MCF 10A (cell line): ENCODE measurements at regions not wholly inside any gene's neighbourhood (a gene's known extent, or its start where the extent isn't known, plus 50 kb on each side); places are given as distances from the start of the nearest gene placed in this dataset.

Experiments
- BruUV-seq: library from RNA; stranded (reverse); fragments of 400-500 nt; replicated peaks from 2 replicates; lab custom pipeline; 2021; lab: Mats Ljungman, UMichigan
- CTCF ChIA-PET: fragments of 300-600 bp; sonication (Branson Sonifier 250); formaldehyde crosslinking; extraction: SDS; loops from one replicate; lab custom pipeline; 2021; ENCODE audit warnings: antibody characterized with exemption, inconsistent platforms; lab: Yijun Ruan, JAX
- POLR2A ChIA-PET: fragments of 300-600, 350-650 bp; sonication (Branson Sonifier 250); formaldehyde crosslinking; extraction: SDS; loops from one replicate; lab custom pipeline; 2020; ENCODE audit warnings: antibody characterized with exemption, inconsistent platforms; lab: Yijun Ruan, JAX
- DNase-seq: peaks from one replicate; pipeline ENCODE4 v3.0.0-alpha.2; 2018; ENCODE audit not compliant: unreplicated experiment
- H3K27ac Mint-ChIP-seq: one replicate; pipeline ENCODE4 v1.8.0; 2022; ENCODE audit warnings: mild to moderate bottlenecking, low read depth, mixed read lengths; ENCODE audit not compliant: unreplicated experiment
- H3K27me3 Mint-ChIP-seq: one replicate; pipeline ENCODE4 v1.8.0; 2022; ENCODE audit warnings: mixed read lengths; ENCODE audit not compliant: insufficient read depth, unreplicated experiment
- H3K36me3 Mint-ChIP-seq: one replicate; pipeline ENCODE4 v1.8.0; 2022; ENCODE audit warnings: mild to moderate bottlenecking, moderate library complexity, mixed read lengths; ENCODE audit not compliant: insufficient read depth, unreplicated experiment
- H3K4me1 Mint-ChIP-seq: one replicate; pipeline ENCODE4 v1.8.0; 2022; ENCODE audit warnings: mixed read lengths; ENCODE audit not compliant: insufficient read depth, unreplicated experiment
- H3K4me3 Mint-ChIP-seq: one replicate; pipeline ENCODE4 v1.8.0; 2022; ENCODE audit warnings: mild to moderate bottlenecking, moderate library complexity, mixed read lengths; ENCODE audit not compliant: unreplicated experiment
- H3K9me3 Mint-ChIP-seq: one replicate; pipeline ENCODE4 v1.8.0; 2022; ENCODE audit warnings: mixed read lengths; ENCODE audit not compliant: unreplicated experiment
- CTCF ChIP-seq: fragments of 200-600 bp; IDR thresholded peaks from one replicate; pipeline ENCODE4 v1.8.0; 2022; ENCODE audit warnings: antibody characterized with exemption, mild to moderate bottlenecking; ENCODE audit not compliant: unreplicated experiment
- intact Hi-C: fragments of 100-400 bp; cut with micrococcal nuclease; formaldehyde crosslinking; loops from 2 replicates; pipeline ENCODE4 v1.14.1; 2022

- no peaks in the 10 kb centered on the region for H3K36me3 Mint-ChIP-seq
- POLR2A ChIA-PET: no interaction called here
- peak; percentile 2 for DNase-seq
Observed at GRCh38 chr16:73337373-73338296, 289.7 kb upstream of the ZFHX3 start.

GRCh38 chr16:73329358-73330286, 281.7 kb upstream of the ZFHX3 start:
- no TSS peak for BruUV-seq
- no peak overlapping the region for H3K4me3 Mint-ChIP-seq
- H3K36me3 Mint-ChIP-seq: no peaks in the 10 kb centered on the region

More at GRCh38 chr16:73337373-73338296, 289.7 kb upstream of the ZFHX3 start:
- H3K27ac Mint-ChIP-seq: no peak overlapping the region
- no peak overlapping the region for H3K4me3 Mint-ChIP-seq
- no peak for TF ChIP-seq CTCF
- H3K4me1 Mint-ChIP-seq: no peaks in the 10 kb centered on the region
- no peaks in the 10 kb centered on the region for H3K9me3 Mint-ChIP-seq
- intact Hi-C loops: no loop called here
- BruUV-seq: no TSS peak
- CTCF ChIA-PET: no interaction called here
- peaks cover 14% of the 10 kb centered on the region for H3K27me3 Mint-ChIP-seq

GRCh38 chr16:73326770-73327470, 279.0 kb upstream of the ZFHX3 start:
- no peak for TF ChIP-seq CTCF
- H3K4me3 Mint-ChIP-seq: no peak overlapping the region
- H3K9me3 Mint-ChIP-seq: no peaks in the 10 kb centered on the region
- H3K4me1 Mint-ChIP-seq: no peaks in the 10 kb centered on the region
- H3K36me3 Mint-ChIP-seq: no peaks in the 10 kb centered on the region
- H3K27ac Mint-ChIP-seq: no peak overlapping the region
- no TSS peak for BruUV-seq
- CTCF ChIA-PET: no interaction called here
- DNase-seq: no peak
- intact Hi-C loops: no loop called here
- H3K27me3 Mint-ChIP-seq: peaks cover 47% of the 10 kb centered on the region
- POLR2A ChIA-PET: no interaction called here

More at GRCh38 chr16:73329358-73330286, 281.7 kb upstream of the ZFHX3 start:
- ChIA-PET CTCF (interaction anchor here (0.5 kb wide), 1 partner anchor 857 kb away, joined by 4 read pairs; no protein-coding TSS in a partner anchor), POLR2A (no interaction called here)
- no peak for DNase-seq
- H3K27ac Mint-ChIP-seq: no peak overlapping the region
- intact Hi-C loops: no loop called here
- H3K27me3 Mint-ChIP-seq: peaks cover 20% of the 10 kb centered on the region
- no peaks in the 10 kb centered on the region for H3K9me3 Mint-ChIP-seq
- no peaks in the 10 kb centered on the region for H3K4me1 Mint-ChIP-seq
- no peak for TF ChIP-seq CTCF
